Natural killer cell treated with Interleukin-12 subunit alpha and Interleukin-12 subunit beta and Interleukin-15 and Interleukin-18, amount 100 ng/mL, for 72 hours (primary cell): ENCODE measurements at regions not wholly inside any gene's neighbourhood (a gene's known extent, or its start where the extent isn't known, plus 50 kb on each side); places are given as distances from the start of the nearest gene placed in this dataset.

Experiments used
- ATAC-seq, 2 donors: fragments of 150-1000 bp; cut with Tn5 transposase in 1 of 2; sonication (Bioruptor Pico), chemical (Tn5 transposase) in 1 of 2; 2 replicates each; pipeline ENCODE4 v1.10.0; 2021
- DNase-seq: peaks from one replicate; pipeline ENCODE4 v3.0.0; 2022; ENCODE audit warnings: low spot score
- H3K27ac Mint-ChIP-seq, 2 donors: 1 replicate in 1 of 2; 2 replicates in 1 of 2; pipeline ENCODE4 v1.8.0; 2022; ENCODE audit warnings: mixed read lengths in 2 of 2, mild to moderate bottlenecking in 1 of 2, moderate library complexity in 1 of 2
- H3K27me3 Mint-ChIP-seq, 2 donors: 1 replicate in 1 of 2; 2 replicates in 1 of 2; pipeline ENCODE4 v1.8.0; 2022; ENCODE audit warnings: mixed read lengths in 2 of 2
- H3K36me3 Mint-ChIP-seq: one replicate; pipeline ENCODE4 v1.8.0; 2022; ENCODE audit warnings: mixed read lengths
- H3K4me1 Mint-ChIP-seq, 2 donors: 1 replicate in 1 of 2; 2 replicates in 1 of 2; pipeline ENCODE4 v1.8.0; 2022; ENCODE audit warnings: low read depth in 2 of 2, mixed read lengths in 2 of 2, mild to moderate bottlenecking in 1 of 2
- H3K4me3 Mint-ChIP-seq: one replicate; pipeline ENCODE4 v1.8.0; 2022; ENCODE audit warnings: mixed read lengths
- H3K9me3 Mint-ChIP-seq: 2 replicates; pipeline ENCODE4 v1.8.0; 2022; ENCODE audit warnings: mixed read lengths

DNA sequence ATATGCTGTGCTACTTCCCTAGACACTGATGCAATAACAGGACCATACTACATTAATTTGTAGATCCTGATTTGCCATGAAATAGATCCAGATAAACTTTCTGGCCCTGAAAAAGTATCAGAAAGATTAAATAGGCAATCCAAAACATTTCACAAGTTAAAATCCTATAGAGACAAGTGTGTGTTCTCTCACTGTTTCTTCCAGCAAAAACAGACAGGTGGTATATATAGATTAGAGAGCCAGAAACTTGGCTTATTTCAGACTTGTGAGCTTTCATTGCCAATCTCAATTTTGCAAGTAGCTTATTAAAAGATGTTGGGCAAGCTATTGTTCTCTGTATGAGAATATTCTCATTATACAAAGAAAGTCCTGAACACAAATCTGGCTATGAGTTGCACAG is 289.1 kb upstream of the MANEA start:
- no peaks in the 10 kb centered on the region for H3K9me3 Mint-ChIP-seq
- no peaks in the 10 kb centered on the region for H3K4me1 Mint-ChIP-seq
- H3K27me3 Mint-ChIP-seq, result no peaks in the 10 kb centered on the region
- ATAC-seq (no peak), DNase-seq (no peak)
- no peaks in the 10 kb centered on the region for H3K36me3 Mint-ChIP-seq
- no peak overlapping the region for H3K27ac Mint-ChIP-seq
- H3K4me3 Mint-ChIP-seq, result no peak overlapping the region

DNA sequence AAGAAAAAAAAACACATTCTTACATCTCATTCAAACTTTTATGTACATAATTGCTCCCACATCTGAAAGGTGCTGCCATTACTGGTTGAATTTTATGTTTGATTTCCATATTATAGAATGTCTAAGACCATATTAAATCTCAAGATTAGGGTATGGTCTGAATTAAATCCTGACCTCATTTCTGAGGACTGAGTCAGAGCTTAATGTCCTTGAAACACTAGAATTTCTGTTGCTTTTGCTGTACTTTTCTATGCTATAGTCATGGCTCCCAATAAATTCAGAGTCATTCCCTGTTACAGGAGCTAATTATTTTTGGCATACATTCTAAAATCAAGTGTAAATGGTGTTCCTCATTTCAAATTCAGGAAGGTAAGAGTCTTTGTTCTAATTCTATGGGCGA is 285.3 kb upstream of the MANEA start:
- Mint-ChIP-seq H3K36me3 (no peaks in the 10 kb centered on the region), H3K27ac (no peak overlapping the region), H3K27me3 (no peaks in the 10 kb centered on the region), H3K4me1 (no peaks in the 10 kb centered on the region), H3K4me3 (no peak overlapping the region), H3K9me3 (peaks cover 4% of the 10 kb centered on the region)
- ATAC-seq, result no peak
- DNase-seq, result no peak

DNA sequence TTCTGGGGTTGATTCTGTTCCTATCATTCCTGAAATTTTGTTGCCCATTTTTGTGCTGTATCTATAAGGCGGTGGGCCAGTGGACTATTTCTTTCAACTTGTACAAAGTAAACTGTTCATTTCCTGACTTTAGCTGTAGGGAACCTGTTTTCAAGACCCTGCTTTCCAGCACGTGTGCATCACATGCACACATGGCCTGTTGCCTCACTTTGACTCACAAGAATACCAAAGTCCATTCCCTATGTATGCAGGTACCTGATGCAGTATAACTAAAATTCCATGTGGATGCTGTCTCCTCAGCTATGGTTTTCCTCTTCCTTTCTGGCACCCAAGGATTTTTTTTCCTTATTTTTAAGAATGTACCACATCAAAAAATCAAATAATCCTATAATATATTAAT is 284.1 kb upstream of the MANEA start:
- DNase-seq (no peak), ATAC-seq (no peak)
- Mint-ChIP-seq H3K9me3 (peaks cover 6% of the 10 kb centered on the region), H3K27me3 (no peaks in the 10 kb centered on the region), H3K4me3 (no peak overlapping the region), H3K27ac (no peak overlapping the region), H3K36me3 (no peaks in the 10 kb centered on the region), H3K4me1 (no peaks in the 10 kb centered on the region)

DNA sequence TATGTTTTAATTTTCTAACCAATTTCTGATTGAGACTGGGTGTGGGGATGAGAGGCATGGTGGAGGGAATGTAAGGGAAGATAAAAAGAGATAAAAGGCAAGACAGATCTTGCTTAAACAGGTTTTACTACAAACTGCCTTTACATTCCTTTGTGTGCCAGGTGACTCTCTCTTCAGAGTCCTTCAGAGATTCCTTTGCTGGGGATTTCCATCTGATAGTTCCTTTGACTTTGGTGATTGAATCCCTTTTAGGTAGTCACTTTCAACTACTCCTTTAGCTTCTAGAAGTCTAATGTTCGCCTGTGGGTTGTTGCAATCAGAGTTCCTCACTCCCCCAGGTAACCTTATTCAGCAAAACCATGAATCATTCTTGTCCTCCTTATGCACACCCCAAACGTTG is 283.3 kb upstream of the MANEA start:
- Mint-ChIP-seq H3K27me3 (no peaks in the 10 kb centered on the region), H3K4me1 (no peaks in the 10 kb centered on the region)

DNA sequence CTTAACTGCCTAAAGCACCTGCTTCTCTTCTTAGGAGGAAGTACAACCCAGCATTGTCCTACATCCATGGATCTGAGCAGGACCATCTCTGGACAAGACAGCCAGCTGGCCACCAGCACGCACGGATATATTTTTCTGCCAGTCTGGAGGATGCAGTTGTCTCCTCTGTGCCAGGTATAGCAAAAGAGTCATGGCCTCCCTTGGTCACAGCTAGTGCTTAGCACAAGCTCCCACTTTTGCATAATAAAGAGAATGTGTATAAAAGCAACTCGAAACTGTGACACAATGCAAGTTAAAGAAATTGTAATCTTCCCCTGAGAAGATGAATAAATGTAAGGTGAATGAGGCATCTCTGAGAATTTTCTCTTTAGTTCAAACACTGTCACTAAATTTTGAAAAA is 267.8 kb upstream of the MANEA start:
- Mint-ChIP-seq H3K9me3 (no peaks in the 10 kb centered on the region), H3K4me1 (no peaks in the 10 kb centered on the region), H3K27ac (no peak overlapping the region), H3K27me3 (no peaks in the 10 kb centered on the region), H3K36me3 (no peaks in the 10 kb centered on the region), H3K4me3 (no peak overlapping the region)
- DNase-seq, result no peak
- ATAC-seq, result no peak

More for the DNA sequence above, 283.3 kb upstream of the MANEA start:
- Mint-ChIP-seq H3K9me3 (peaks cover 8% of the 10 kb centered on the region), H3K36me3 (no peaks in the 10 kb centered on the region), H3K27ac (no peak overlapping the region), H3K4me3 (no peak overlapping the region)
- DNase-seq, result no peak
- ATAC-seq, result no peak

DNA sequence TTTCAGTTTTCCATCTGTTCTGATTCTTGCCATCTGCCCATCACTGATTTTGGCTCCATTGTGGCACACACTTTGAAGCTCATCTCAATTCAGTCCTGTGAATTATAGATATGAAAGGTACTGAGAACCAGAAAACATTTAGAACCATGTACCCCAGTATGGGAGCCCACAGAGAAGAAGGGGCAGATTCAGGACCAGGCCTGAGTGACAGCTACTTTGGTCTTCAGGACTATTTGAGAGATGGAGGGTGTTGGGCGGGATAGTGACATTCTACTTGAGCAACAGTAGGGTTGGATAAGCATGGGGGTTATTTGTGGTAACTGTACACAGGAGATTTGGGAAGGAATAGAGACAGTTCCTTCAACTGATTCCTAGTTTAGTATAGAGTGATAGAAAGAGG is 259.2 kb upstream of the MANEA start:
- no peaks in the 10 kb centered on the region for H3K4me1 Mint-ChIP-seq
- no peak overlapping the region for H3K4me3 Mint-ChIP-seq
- no peak for DNase-seq
- no peak for ATAC-seq
- H3K27ac Mint-ChIP-seq, result no peak overlapping the region
- H3K9me3 Mint-ChIP-seq, result no peaks in the 10 kb centered on the region
- no peaks in the 10 kb centered on the region for H3K27me3 Mint-ChIP-seq
- H3K36me3 Mint-ChIP-seq, result no peaks in the 10 kb centered on the region

DNA sequence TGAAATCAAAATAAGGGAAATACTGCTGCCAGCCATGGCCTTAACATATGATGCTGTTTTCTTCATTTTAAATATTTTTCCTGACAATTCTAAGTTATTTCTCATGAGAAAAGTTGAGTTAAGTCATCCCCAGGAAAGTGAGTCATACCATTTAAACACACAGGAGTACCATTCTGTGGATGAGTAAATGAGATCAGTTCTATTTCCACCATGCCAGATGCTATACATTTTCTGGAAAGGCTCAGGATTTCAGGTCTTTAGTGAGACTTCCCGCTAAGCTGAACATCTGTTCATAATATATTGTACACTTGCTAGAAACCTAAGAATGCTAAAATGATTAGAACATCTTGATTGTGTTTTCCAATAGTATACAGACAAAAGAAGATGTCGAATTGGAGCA is 256.2 kb upstream of the MANEA start:
- Mint-ChIP-seq H3K9me3 (no peaks in the 10 kb centered on the region), H3K27ac (no peak overlapping the region), H3K36me3 (no peaks in the 10 kb centered on the region), H3K4me1 (no peaks in the 10 kb centered on the region), H3K4me3 (no peak overlapping the region), H3K27me3 (no peaks in the 10 kb centered on the region)
- ATAC-seq, result no peak
- DNase-seq, result no peak

DNA sequence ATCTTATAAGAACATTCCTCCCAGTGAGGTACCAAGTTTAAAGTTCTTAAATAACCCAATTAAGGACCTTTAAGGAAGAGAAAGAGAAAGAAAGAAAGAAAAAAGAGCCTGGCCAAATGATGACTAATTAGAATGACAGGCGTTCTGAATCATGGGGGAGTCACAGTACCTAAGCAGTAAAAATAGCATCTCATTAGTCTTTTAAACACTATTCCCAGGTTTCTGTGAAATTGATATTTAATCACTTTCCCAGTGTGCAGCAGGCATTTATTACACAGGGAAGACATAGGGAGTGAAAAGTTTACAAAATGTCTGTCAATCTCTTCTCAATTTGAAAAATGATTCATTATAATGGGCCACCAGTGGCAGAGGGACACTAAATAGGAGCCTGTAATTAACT is 251.4 kb upstream of the MANEA start:
- Mint-ChIP-seq H3K9me3 (no peaks in the 10 kb centered on the region), H3K36me3 (no peaks in the 10 kb centered on the region), H3K27ac (no peak overlapping the region), H3K27me3 (no peaks in the 10 kb centered on the region), H3K4me3 (no peak overlapping the region), H3K4me1 (no peaks in the 10 kb centered on the region)
- DNase-seq (no peak), ATAC-seq (no peak)

DNA sequence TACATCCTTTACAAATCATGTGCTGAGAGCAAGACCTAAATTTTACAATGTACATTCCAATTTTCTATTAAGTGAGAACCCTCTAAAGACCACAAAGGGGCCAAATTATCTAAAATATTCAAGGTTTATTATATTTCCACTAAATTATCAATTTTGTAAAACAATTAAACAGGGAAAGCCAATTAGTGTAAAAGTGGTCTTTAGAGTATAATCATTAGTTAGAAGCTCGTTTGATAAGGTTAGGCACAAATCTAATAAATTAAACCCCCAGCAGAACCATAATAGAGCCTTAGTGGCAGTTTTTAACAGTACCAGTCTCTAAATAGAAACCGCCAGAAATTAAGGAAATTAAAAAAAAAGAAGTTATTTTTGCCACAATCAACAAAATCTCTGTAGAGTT is 249.1 kb upstream of the MANEA start:
- Mint-ChIP-seq H3K9me3 (no peaks in the 10 kb centered on the region), H3K27ac (no peak overlapping the region), H3K36me3 (no peaks in the 10 kb centered on the region), H3K4me3 (no peak overlapping the region), H3K4me1 (no peaks in the 10 kb centered on the region), H3K27me3 (no peaks in the 10 kb centered on the region)
- DNase-seq (no peak), ATAC-seq (no peak)

DNA sequence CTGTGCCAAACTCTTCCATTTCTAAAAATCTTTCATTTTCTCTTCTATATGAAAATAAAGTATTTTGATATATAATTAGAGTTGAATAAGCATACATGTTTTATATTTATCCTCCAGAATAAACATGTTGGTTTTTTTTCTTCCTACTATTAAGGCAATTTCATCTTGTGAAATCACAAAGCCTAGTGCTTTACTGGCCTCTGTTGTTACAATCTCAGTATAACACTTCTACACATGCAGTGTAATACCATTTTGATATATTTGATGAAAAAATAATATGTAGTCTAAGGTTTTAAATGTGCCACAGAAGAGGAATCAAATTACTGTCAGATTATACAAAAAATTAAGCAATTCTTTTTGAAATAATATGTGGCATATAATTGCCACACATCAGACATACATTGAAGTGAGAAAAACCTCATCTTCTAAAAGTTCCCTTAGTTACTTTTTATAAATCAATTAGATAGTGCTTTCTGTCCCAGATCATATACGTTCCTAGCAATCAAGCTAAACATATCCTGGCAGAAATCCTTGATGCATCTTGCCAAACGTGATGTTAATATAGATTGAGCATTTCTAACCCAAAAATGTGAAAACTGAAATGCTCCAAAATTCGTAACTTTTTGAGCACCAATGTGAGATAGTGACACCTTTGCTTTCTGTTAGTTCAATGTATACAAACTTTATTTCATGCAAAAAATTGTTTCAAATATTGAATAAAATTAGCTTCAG is 225.1 kb upstream of the MANEA start:
- no peak for ATAC-seq
- no peaks in the 10 kb centered on the region for H3K4me1 Mint-ChIP-seq
- no peaks in the 10 kb centered on the region for H3K27me3 Mint-ChIP-seq
- H3K9me3 Mint-ChIP-seq, result peaks cover 3% of the 10 kb centered on the region
- no peak overlapping the region for H3K4me3 Mint-ChIP-seq
- no peak for DNase-seq
- H3K36me3 Mint-ChIP-seq, result no peaks in the 10 kb centered on the region
- no peak overlapping the region for H3K27ac Mint-ChIP-seq

DNA sequence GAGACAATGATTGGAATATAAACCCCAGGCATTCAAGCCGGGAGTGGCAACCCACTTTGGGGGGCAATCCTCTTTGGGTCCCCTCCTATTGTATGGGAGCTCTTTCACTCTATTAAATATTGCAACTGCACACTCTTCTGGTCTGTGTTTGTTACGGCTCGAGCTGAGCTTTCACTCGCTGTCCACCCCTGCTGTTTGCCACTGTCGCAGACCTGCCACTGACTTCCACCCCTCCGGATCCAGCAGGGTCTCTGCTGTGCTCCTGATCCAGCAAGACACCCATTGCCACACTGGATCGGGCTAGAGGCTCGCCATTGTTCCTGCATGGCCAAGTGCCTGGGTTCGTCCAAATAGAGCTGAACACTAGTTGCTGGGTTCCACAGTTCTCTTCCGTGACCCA is 222.8 kb upstream of the MANEA start:
- ATAC-seq (no peak), DNase-seq (no peak)
- H3K4me3 Mint-ChIP-seq, result no peak overlapping the region
- H3K27me3 Mint-ChIP-seq, result no peaks in the 10 kb centered on the region
- peaks cover 3% of the 10 kb centered on the region for H3K9me3 Mint-ChIP-seq
- H3K36me3 Mint-ChIP-seq, result no peaks in the 10 kb centered on the region
- H3K27ac Mint-ChIP-seq, result no peak overlapping the region
- no peaks in the 10 kb centered on the region for H3K4me1 Mint-ChIP-seq

DNA sequence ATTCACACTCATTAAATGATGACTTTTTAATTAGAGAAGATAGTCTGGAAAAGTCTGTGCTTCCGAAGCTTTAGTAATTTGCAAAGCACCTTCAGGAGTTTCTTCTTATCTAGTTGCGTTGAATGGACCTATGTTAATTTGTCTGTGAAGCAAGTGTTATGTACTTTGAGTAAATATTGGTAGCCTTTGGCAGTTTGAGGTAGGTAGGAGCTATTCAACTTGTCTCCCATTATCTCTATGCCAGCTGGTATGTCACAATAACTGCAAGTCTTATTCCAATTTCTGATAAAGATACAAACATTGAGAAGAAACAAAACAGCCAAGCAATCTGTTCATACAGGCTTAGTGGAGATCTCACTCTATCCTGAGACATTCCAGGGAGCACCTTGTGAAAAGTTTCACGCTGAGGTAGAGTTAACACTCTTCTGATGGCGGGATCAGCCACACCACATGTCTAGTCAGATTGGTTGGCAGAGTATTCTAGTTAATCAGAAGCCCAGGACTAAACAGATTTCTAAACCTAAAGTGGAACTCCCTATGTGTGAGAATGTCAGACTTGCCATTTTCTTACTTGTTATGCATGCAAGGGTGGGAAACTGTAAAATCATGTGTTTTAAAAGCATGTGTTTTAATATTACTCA is 219.8 kb upstream of the MANEA start:
- no peaks in the 10 kb centered on the region for H3K36me3 Mint-ChIP-seq
- no peak overlapping the region for H3K27ac Mint-ChIP-seq
- no peak overlapping the region for H3K4me3 Mint-ChIP-seq
- peaks cover 3% of the 10 kb centered on the region for H3K9me3 Mint-ChIP-seq
- ATAC-seq (no peak), DNase-seq (no peak)
- no peaks in the 10 kb centered on the region for H3K4me1 Mint-ChIP-seq
- no peaks in the 10 kb centered on the region for H3K27me3 Mint-ChIP-seq

DNA sequence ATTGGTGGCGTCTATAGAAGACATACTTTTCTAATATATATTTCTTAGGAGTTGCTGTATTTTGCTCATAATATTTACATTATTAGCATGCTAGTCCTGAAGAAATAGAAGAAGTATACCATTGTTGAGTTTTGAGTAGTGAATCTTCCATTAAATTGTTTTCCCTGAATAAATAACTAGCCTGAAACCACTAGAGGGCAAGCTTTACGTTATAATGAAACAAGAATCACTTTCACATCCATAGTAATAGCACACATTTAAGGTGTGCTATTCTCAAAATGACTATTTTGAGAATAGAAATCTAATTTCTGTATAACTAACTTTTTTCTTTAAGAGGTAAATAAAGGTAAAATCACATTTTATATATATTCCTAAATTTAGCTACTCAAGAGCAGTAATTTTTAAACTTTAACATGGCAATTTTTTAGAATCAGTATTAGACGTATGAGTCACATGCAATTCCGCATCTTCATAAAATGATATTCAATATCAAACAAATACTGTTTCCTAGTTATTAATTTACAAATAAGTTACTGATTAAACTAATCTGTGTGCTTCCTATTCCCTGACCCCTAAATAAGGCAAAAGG is 213.2 kb upstream of the MANEA start:
- DNase-seq (no peak), ATAC-seq (no peak)
- Mint-ChIP-seq H3K27me3 (no peaks in the 10 kb centered on the region), H3K4me1 (no peaks in the 10 kb centered on the region), H3K36me3 (no peaks in the 10 kb centered on the region), H3K27ac (no peak overlapping the region), H3K9me3 (no peaks in the 10 kb centered on the region), H3K4me3 (no peak overlapping the region)

DNA sequence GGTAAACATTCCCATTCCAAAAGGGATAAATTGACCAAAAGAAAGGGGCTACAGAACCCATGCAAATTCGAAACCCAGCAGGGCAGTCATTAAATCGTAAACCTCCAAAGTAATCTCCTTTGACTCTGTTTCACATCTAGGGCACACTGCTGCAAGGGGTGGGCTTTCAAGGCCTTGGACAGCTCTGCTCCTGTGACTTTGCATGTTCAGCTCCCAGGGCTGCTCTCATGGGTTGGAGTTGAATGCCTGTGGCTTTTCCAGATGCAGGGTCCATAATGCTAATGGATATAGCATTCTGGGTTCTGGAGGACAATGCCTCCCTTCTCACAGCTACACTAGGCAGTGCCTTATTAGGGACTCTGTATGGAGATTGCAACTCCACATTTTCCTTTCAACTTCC is 211.9 kb upstream of the MANEA start:
- H3K4me3 Mint-ChIP-seq, result no peak overlapping the region
- H3K4me1 Mint-ChIP-seq, result no peaks in the 10 kb centered on the region
- H3K36me3 Mint-ChIP-seq, result no peaks in the 10 kb centered on the region
- DNase-seq (no peak), ATAC-seq (no peak)
- H3K9me3 Mint-ChIP-seq, result no peaks in the 10 kb centered on the region
- no peak overlapping the region for H3K27ac Mint-ChIP-seq
- no peaks in the 10 kb centered on the region for H3K27me3 Mint-ChIP-seq
